ENCODE measurements at regions not wholly inside any gene's neighbourhood (a gene's known extent, or its start where the extent isn't known, plus 50 kb on each side); places are given as distances from the start of the nearest gene placed in this dataset.

- DNase-seq (ENCODE audit: low read depth), result no peak
- H3K4me3 ChIP-seq (ENCODE audit: low read depth, low read length), result no peak overlapping the region
- TF ChIP-seq CTCF (conservative IDR thresholded peaks at IDR 0.05; ENCODE audit: low read depth, low read length), result no peak
Observed at GRCh38 chr2:6448893-6449292, 416.8 kb downstream of the CMPK2 start.

GRCh38 chr2:6449343-6449742 is 416.4 kb downstream of the CMPK2 start:
- no peak for DNase-seq (ENCODE audit: low read depth)
- no peak for TF ChIP-seq CTCF (conservative IDR thresholded peaks at IDR 0.05; ENCODE audit: low read depth, low read length)
- no peak overlapping the region for H3K4me3 ChIP-seq (ENCODE audit: low read depth, low read length)

GRCh38 chr2:6452702-6453481 is 412.8 kb downstream of the CMPK2 start:
- DNase-seq (ENCODE audit: low read depth), result peak; percentile 17
- peak; percentile 29 for TF ChIP-seq CTCF (conservative IDR thresholded peaks at IDR 0.05; ENCODE audit: low read depth, low read length)
- no peak overlapping the region for H3K4me3 ChIP-seq (ENCODE audit: low read depth, low read length)

- TF ChIP-seq CTCF (conservative IDR thresholded peaks at IDR 0.05; ENCODE audit: low read depth, low read length), result no peak
- H3K4me3 ChIP-seq (ENCODE audit: low read depth, low read length), result no peak overlapping the region
- peak; percentile 1 for DNase-seq (ENCODE audit: low read depth)
Observed at GRCh38 chr2:6454286-6454990, 411.3 kb downstream of the CMPK2 start.

- no peak for DNase-seq (ENCODE audit: low read depth)
- no peak for TF ChIP-seq CTCF (conservative IDR thresholded peaks at IDR 0.05; ENCODE audit: low read depth, low read length)
- H3K4me3 ChIP-seq (ENCODE audit: low read depth, low read length), result no peak overlapping the region
Observed at GRCh38 chr2:6459138-6459537, 406.6 kb downstream of the CMPK2 start.

GRCh38 chr2:6470518-6470917 is 395.2 kb downstream of the CMPK2 start:
- TF ChIP-seq CTCF (conservative IDR thresholded peaks at IDR 0.05; ENCODE audit: low read depth, low read length), result no peak
- DNase-seq (ENCODE audit: low read depth), result no peak
- H3K4me3 ChIP-seq (ENCODE audit: low read depth, low read length), result no peak overlapping the region

Measured in choroid plexus epithelial cell (primary cell).